PC-3 (cell line): ENCODE measurements at regions not wholly inside any gene's neighbourhood (a gene's known extent, or its start where the extent isn't known, plus 50 kb on each side); places are given as distances from the start of the nearest gene placed in this dataset.

Source experiments
- CTCF ChIP-seq: fragments of 300-600 bp; sonication (generic); conservative IDR thresholded peaks from 2 replicates; pipeline ENCODE4 v1.5.1; 2017; ENCODE audit warnings: antibody characterized with exemption, low read depth, mild to moderate bottlenecking, low read length
- EZH2 ChIP-seq: fragments of 300-600 bp; sonication (generic); IDR thresholded peaks from one replicate; pipeline ENCODE4 v1.6.1; 2017; ENCODE audit warnings: antibody characterized with exemption, mild to moderate bottlenecking, low read length; ENCODE audit not compliant: unreplicated experiment

GRCh38 chr1:228939881-228940392, 204.7 kb downstream of the RHOU start:
- TF ChIP-seq EZH2 (no peak), CTCF (no peak)
